ENCODE measurements at regions not wholly inside any gene's neighbourhood (a gene's known extent, or its start where the extent isn't known, plus 50 kb on each side); places are given as distances from the start of the nearest gene placed in this dataset.

DNA sequence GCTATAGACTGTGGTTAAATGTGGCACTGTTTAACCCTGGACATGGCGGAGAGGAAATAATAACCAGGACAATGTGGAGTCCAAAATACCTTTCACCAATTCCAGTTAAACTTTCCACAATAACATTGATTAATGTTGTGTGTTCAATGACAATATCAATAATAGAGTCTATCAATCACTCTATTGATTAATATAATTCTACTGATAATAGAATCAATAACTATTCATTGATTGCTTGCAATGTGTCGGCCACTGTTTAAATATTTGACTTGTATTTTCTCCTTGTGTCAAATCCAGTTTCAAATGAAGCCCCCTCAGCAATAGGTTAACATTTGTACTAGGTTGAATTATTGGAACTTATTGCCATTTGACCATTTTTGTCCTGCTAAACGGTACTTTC lies 187.0 kb downstream of the PTPN20 start:
- WGBS (ENCODE audit: insufficient coverage), result 100% methylated on average over 1 of the region's 3 CpGs
- Mint-ChIP-seq H3K9me3 (peaks cover 5 to 17% (median 11%) of the 10 kb centered on the region in 7 donors), H3K27ac (no peak overlapping the region), H3K36me3 (no peaks in the 10 kb centered on the region), H3K4me1 (no peaks in the 10 kb centered on the region), H3K27me3 (ENCODE audit: low read depth in 3 of 3) (peaks cover 5 to 6% (median 5%) of the 10 kb centered on the region in 3 donors), H3K4me3 (no peak overlapping the region)
- no peak for TF ChIP-seq CTCF (IDR thresholded peaks at IDR 0.05)
- H3K27me3 ChIP-seq (ENCODE audit: control insufficient read depth in 2 of 2, insufficient read depth in 2 of 2, low read length in 2 of 2), result no peaks in the 10 kb centered on the region
- no peaks in the 10 kb centered on the region for H3K4me1 ChIP-seq (ENCODE audit: control insufficient read depth in 1 of 2, insufficient read depth in 2 of 2, low read length in 2 of 2)
- intact Hi-C loops (cut with micrococcal nuclease), result no loop called here
- H3K9ac ChIP-seq (ENCODE audit: insufficient read depth, low read length, poor library complexity, severe bottlenecking), result no peak overlapping the region
- H3K27ac ChIP-seq (ENCODE audit: low read depth in 1 of 2, low read length in 2 of 2), result no peak overlapping the region
- H2AFZ ChIP-seq (ENCODE audit: insufficient read depth, low read depth, low read length, poor library complexity, severe bottlenecking), result no peak overlapping the region
- no peaks in the 10 kb centered on the region for H3K79me2 ChIP-seq (ENCODE audit: insufficient read depth, low read length)
- H4K20me1 ChIP-seq (ENCODE audit: insufficient read depth, low read length), result no peaks in the 10 kb centered on the region
- H3K9me3 ChIP-seq (replicated peaks in 1 of 2; ENCODE audit: control insufficient read depth in 1 of 2, insufficient read depth in 1 of 2, low read length in 2 of 2), result peaks cover 0 to 13% of the 10 kb centered on the region in 2 donors
- no peaks in the 10 kb centered on the region for H3K36me3 ChIP-seq (replicated peaks in 1 of 2; ENCODE audit: control insufficient read depth in 1 of 2, insufficient read depth in 2 of 2, low read length in 2 of 2)
- no peak overlapping the region for H3K4me3 ChIP-seq (replicated peaks in 1 of 3; ENCODE audit: low read depth in 2 of 3, low read length in 3 of 3)
- no peak overlapping the region for H3K4me2 ChIP-seq (replicated peaks; ENCODE audit: extremely low read depth, low read length, poor library complexity, severe bottlenecking)
- DNase-seq, result no peak

DNA sequence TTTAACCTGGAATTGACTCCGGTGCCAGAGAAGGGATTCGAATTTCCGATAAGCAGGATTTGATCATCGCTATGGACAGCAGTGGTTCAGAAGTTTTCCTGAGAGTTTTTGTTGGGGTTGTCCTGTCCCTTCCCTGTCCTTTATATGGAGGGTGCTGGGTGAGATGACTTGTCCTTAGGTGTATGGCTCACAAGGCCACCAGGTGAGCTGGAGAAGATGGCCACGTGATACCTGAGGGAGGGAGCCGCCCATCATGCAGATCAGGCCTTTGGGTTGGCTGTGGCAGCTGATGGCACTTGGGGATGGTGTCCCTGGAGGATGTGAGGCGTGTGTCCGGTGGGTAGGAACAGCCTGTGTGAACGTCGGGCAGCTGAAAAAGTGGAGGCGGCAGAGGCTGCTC lies 187.7 kb downstream of the PTPN20 start:
- Histone ChIP-seq H3K36me3 (replicated peaks in 1 of 2; ENCODE audit: control insufficient read depth in 1 of 2, insufficient read depth in 2 of 2, low read length in 2 of 2) (no peaks in the 10 kb centered on the region), H3K9ac (ENCODE audit: insufficient read depth, low read length, poor library complexity, severe bottlenecking) (no peak overlapping the region), H3K79me2 (ENCODE audit: insufficient read depth, low read length) (no peaks in the 10 kb centered on the region), H3K9me3 (replicated peaks in 1 of 2; ENCODE audit: control insufficient read depth in 1 of 2, insufficient read depth in 1 of 2, low read length in 2 of 2) (peaks cover 0 to 13% of the 10 kb centered on the region in 2 donors), H2AFZ (ENCODE audit: insufficient read depth, low read depth, low read length, poor library complexity, severe bottlenecking) (no peak overlapping the region), H3K4me3 (replicated peaks in 1 of 3; ENCODE audit: low read depth in 2 of 3, low read length in 3 of 3) (no peak overlapping the region), H3K27ac (ENCODE audit: low read depth in 1 of 2, low read length in 2 of 2) (no peak overlapping the region), H3K4me2 (replicated peaks; ENCODE audit: extremely low read depth, low read length, poor library complexity, severe bottlenecking) (no peak overlapping the region), H4K20me1 (ENCODE audit: insufficient read depth, low read length) (no peaks in the 10 kb centered on the region), H3K4me1 (ENCODE audit: control insufficient read depth in 1 of 2, insufficient read depth in 2 of 2, low read length in 2 of 2) (no peaks in the 10 kb centered on the region), H3K27me3 (ENCODE audit: control insufficient read depth in 2 of 2, insufficient read depth in 2 of 2, low read length in 2 of 2) (no peaks in the 10 kb centered on the region)
- intact Hi-C loops (cut with micrococcal nuclease), result no loop called here
- H3K4me1 Mint-ChIP-seq, result no peaks in the 10 kb centered on the region
- no peak overlapping the region for H3K27ac Mint-ChIP-seq
- no peak overlapping the region for H3K4me3 Mint-ChIP-seq
- TF ChIP-seq CTCF (IDR thresholded peaks at IDR 0.05), result no peak
- 98% methylated on average over 11 of the region's 11 CpGs for WGBS (ENCODE audit: insufficient coverage)
- DNase-seq, result no peak
- peaks cover 5 to 17% (median 12%) of the 10 kb centered on the region in 7 donors for H3K9me3 Mint-ChIP-seq
- H3K27me3 Mint-ChIP-seq (ENCODE audit: low read depth in 3 of 3), result peaks cover 4 to 5% (median 5%) of the 10 kb centered on the region in 3 donors
- H3K36me3 Mint-ChIP-seq, result no peaks in the 10 kb centered on the region
